Right atrium auricular region (tissue), 2 donors: ENCODE measurements at regions not wholly inside any gene's neighbourhood (a gene's known extent, or its start where the extent isn't known, plus 50 kb on each side); places are given as distances from the start of the nearest gene placed in this dataset.

Experiments used
- DNase-seq: peaks from one replicate; pipeline ENCODE4 v3.0.0-alpha.2; 2019; ENCODE audit warnings: low spot score
- H3K27ac ChIP-seq, 2 donors: fragments of 200-600 bp; sonication (generic); 1 replicate in 1 of 2; 2 replicates in 1 of 2; pipeline ENCODE4 v1.5.1; 2016 to 2019
- H3K27me3 ChIP-seq, 2 donors: fragments of 200-600 bp; sonication (generic); one replicate each; pipeline versions ENCODE4 v1.5.1 to v1.6.0; 2017 to 2019
- H3K36me3 ChIP-seq: fragments of 200-600 bp; sonication (generic); one replicate; pipeline ENCODE4 v1.5.1; 2016
- H3K4me1 ChIP-seq, 2 donors: fragments of 200-600 bp; sonication (generic); one replicate each; pipeline versions ENCODE4 v1.5.1 to v1.6.0; 2017 to 2019
- H3K4me3 ChIP-seq, 2 donors: fragments of 200-600 bp; sonication (generic); 1 replicate in 1 of 2; 2 replicates in 1 of 2; pipeline ENCODE4 v1.5.1; 2017 to 2019; ENCODE audit warnings: mild to moderate bottlenecking in 1 of 2, moderate library complexity in 1 of 2
- H3K9me3 ChIP-seq, 2 donors: fragments of 200-600 bp; sonication (generic); one replicate each; pipeline ENCODE4 v1.5.1; 2019
- CTCF ChIP-seq, 2 donors: fragments of 200-600 bp; sonication (generic); IDR thresholded peaks; one replicate each; pipeline ENCODE4 v1.5.1; 2019; ENCODE audit warnings: antibody characterized with exemption in 2 of 2

GRCh38 chr18:71798986-71799673, 745.0 kb downstream of the CBLN2 start:
- TF ChIP-seq CTCF (IDR thresholded peaks at IDR 0.05) = no peak
- H3K4me1 ChIP-seq = no peaks in the 10 kb centered on the region
- no peaks in the 10 kb centered on the region for H3K27me3 ChIP-seq
- no peaks in the 10 kb centered on the region for H3K36me3 ChIP-seq
- H3K27ac ChIP-seq = no peak overlapping the region
- no peak for DNase-seq
- H3K4me3 ChIP-seq = no peak overlapping the region
- H3K9me3 ChIP-seq = no peaks in the 10 kb centered on the region

- Histone ChIP-seq H3K9me3 (no peaks in the 10 kb centered on the region), H3K4me1 (no peaks in the 10 kb centered on the region), H3K27ac (no peak overlapping the region), H3K4me3 (no peak overlapping the region), H3K27me3 (no peaks in the 10 kb centered on the region), H3K36me3 (no peaks in the 10 kb centered on the region)
- DNase-seq = no peak
- TF ChIP-seq CTCF (IDR thresholded peaks at IDR 0.05) = no peak
These were observed 746.6 kb downstream of the CBLN2 start for GRCh38 chr18:71797554-71797953.

DNA sequence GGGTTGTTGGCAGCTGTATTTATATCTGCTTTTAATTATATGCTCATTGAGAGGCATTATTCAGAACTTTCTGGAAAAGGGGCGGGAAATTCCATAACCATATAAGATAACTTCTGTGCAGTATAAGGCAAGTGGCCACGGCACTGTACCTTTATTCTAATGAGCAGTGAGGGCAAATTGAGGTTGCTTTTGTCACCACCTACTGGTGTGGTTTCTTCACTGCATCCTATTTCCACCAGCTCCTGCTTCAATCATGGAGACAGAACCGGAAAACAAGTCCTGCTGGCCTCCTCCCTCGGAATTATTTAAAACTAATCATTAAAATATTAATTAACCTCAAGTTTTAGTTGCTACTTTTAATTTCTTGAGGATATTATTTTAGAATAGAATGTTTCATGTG, 759.4 kb downstream of the CBLN2 start:
- H3K4me3 ChIP-seq = no peak overlapping the region
- no peaks in the 10 kb centered on the region for H3K9me3 ChIP-seq
- H3K27ac ChIP-seq = no peak overlapping the region
- H3K4me1 ChIP-seq = no peaks in the 10 kb centered on the region
- no peaks in the 10 kb centered on the region for H3K36me3 ChIP-seq
- DNase-seq = no peak
- H3K27me3 ChIP-seq = no peaks in the 10 kb centered on the region
- TF ChIP-seq CTCF (IDR thresholded peaks at IDR 0.05) = no peak

DNA sequence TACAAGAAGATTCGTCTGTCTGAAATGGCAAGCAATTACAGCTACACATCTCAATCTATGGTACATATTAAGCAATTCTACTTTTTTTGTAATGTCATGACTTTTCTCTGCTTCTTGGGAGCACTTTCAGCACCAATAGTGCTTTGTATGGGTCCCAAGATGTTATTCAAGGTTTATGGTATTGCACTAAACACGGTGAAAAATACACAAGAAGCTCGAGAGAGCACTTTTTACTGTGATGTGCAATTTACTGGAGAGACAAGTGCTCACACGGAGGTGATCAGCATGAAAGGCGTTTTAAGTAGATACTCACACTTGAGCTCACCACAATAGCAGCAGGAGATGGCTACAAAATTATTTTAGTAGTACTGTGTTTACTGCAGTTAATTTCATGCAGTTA, 783.6 kb downstream of the CBLN2 start:
- H3K4me1 ChIP-seq = no peaks in the 10 kb centered on the region
- DNase-seq = no peak
- no peaks in the 10 kb centered on the region for H3K27me3 ChIP-seq
- no peak for TF ChIP-seq CTCF (IDR thresholded peaks at IDR 0.05)
- no peak overlapping the region for H3K4me3 ChIP-seq
- no peaks in the 10 kb centered on the region for H3K36me3 ChIP-seq
- H3K9me3 ChIP-seq = peaks cover 0 to 6% of the 10 kb centered on the region in 2 donors
- no peak overlapping the region for H3K27ac ChIP-seq

DNA sequence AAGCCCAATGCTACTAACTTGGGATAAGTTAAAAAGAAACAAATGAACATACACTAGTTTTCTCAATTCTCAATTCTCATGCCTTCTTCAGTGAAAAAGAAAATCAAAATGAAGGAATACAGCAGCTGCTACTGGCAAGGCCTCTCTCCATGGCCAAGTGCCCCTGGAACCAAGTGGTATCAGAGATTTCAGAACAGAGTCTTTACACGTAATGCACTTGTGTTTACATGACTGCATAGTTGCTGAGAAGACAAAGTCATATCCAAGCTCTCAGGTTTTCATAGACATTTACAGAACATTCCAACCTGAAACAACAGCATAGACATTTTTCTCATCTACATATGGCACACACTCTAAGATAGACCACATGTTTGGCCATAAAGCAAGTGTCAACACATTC, 789.9 kb downstream of the CBLN2 start:
- H3K27ac ChIP-seq = no peak overlapping the region

More for the DNA sequence above, 789.9 kb downstream of the CBLN2 start:
- peaks cover 0 to 4% of the 10 kb centered on the region in 2 donors for H3K9me3 ChIP-seq
- H3K36me3 ChIP-seq = no peaks in the 10 kb centered on the region
- no peak overlapping the region for H3K4me3 ChIP-seq
- DNase-seq = no peak
- H3K27me3 ChIP-seq = no peaks in the 10 kb centered on the region
- no peak for TF ChIP-seq CTCF (IDR thresholded peaks at IDR 0.05)
- H3K4me1 ChIP-seq = no peaks in the 10 kb centered on the region
